Endometrium (tissue), 2 donors: ENCODE measurements at regions not wholly inside any gene's neighbourhood (a gene's known extent, or its start where the extent isn't known, plus 50 kb on each side); places are given as distances from the start of the nearest gene placed in this dataset.
"Not testable (repeated sequence)": the region's sequence is repeated elsewhere in the genome, so short reads cannot be mapped to it uniquely, and the experiment has no call there.

Source experiments
- FAIRE-seq: peaks from 2 replicates; lab custom pipeline; 2012; peaks lifted over from hg19 to GRCh38; lab: Jason Lieb, UNC
- donor health status: control.
- donor health status: control.

- FAIRE-seq = no peak
Observed at GRCh38 chr14:98197933-98198332, 1074.1 kb downstream of the BCL11B start.

DNA sequence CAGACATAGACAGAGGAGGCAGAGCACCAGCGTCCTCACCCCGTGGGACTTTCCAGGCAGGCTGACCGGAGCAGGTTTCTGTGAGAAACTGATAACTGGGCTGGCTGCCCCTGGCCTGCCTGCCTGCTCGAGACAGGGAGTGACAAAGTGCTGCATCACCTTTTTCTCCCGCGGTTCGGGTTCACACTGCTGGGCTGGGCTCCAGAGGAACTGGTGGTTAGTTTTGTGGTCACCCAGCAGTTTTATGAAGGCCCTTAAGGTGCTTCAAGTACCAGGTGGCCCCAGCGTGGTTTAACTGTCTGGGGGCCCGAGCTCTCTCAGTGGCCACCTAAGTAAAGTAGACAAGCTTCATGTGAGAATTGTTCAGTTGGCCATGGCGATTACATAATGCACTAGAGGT, 1073.6 kb downstream of the BCL11B start:
- FAIRE-seq = no peak

DNA sequence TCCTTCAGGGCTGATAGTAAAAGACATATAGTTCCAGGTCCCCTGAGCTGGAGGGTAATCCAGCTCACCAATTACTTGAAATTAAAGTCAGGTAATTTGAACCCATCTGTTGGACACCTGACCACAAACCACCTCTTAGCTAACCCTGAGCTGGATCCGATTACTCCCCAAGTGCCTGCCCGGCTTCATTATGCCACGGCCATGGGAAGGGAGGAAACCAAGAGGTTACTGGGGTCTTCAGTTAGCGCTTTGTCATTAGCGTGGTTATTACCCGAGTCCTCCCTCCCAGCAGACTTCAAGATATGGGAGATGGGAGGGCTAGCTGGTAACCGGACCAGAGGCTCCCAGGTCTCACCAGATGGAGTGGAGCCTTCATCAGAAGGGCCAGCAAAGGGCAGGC, 1071.4 kb downstream of the BCL11B start:
- FAIRE-seq = no peak

GRCh38 chr14:98203421-98203820, 1068.6 kb downstream of the BCL11B start:
- no peak for FAIRE-seq

- no peak for FAIRE-seq
Observed at GRCh38 chr14:98204139-98204538, 1067.9 kb downstream of the BCL11B start.

DNA sequence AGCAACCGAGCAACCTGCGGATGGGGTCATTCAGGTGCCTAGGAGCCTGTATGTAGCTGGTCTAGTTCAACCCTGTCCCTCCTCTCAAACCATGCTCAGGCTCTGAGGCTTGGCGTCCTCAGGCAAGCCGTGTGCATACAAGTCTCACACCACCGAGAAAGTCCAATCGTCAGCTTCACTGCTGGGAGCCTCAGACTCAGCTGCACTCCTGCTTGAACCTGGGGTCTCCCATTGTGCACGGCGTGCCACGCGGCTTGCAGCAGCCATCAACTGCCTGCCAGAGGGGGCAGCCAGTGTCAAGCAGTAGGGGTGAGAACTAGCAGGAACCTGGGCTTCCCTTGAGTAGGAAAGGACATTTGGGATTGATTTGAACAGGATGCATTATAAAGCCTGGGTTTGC, 1064.6 kb downstream of the BCL11B start:
- FAIRE-seq = no peak

DNA sequence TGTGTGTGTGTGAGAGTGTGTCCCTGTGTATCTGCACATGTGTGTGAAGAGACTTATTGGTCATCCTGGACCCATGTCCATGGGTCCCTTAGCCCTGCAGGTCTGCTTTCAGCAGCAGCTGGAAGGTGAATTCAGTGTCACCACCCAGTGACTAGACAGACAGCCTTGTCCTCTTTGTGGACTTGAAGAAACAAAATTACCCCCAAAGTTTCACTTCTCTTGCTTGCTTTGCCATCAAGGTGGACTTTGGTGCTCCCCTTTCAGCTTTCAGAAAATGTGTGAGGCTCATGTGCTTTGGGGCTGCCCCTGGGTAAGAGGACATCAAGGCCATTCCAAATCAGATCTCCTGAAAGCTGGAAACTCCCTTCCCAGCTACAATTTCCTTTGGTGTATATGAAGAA, 1063.8 kb downstream of the BCL11B start:
- no peak for FAIRE-seq

DNA sequence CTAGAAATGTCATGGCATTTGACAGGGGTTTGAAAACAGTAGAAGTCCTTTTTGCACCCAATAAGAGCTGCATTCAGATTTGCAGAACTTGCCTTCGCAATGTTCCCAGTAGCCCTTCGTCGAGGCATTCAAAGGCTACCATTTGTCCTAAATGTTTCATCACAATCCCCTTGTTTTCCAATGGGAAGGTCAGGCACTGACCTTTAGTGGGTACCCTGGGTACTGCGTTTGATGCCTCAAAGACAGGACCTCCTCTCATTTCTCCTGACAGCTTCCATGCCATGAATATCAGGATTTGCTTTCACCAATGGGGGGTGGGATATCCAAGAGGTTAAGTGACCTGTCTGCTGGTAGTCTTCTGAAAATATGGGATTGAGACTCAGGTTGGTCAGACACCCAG, 1063.1 kb downstream of the BCL11B start:
- no peak for FAIRE-seq

- no peak for FAIRE-seq
Observed at GRCh38 chr14:98210045-98210672, 1061.8 kb downstream of the BCL11B start.

DNA sequence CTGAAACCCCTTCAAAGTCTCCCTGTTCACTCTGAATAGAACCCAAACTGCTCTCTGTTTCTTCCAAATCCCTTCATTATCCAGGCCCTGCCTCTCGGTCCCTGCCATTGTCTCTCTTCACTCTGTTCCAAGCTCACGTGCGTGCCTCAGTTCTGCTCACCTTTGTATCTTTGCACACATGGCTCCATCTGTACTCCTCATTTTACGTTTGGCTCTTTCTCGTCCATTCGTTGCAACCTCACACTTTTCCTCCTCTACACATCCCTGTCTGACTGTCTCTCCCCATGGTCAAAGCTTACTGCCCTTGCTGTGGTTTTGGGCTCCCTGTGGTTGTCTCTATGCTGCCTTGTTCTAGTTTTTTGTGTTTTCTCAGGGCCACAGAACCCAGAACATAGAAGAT, 1054.5 kb downstream of the BCL11B start:
- FAIRE-seq = no peak

- no peak for FAIRE-seq
Observed at GRCh38 chr14:98218218-98218617, 1053.8 kb downstream of the BCL11B start.

- FAIRE-seq = no peak
Observed at GRCh38 chr14:98219638-98220037, 1052.4 kb downstream of the BCL11B start.

- no peak for FAIRE-seq
Observed at GRCh38 chr14:98223106-98223505, 1048.9 kb downstream of the BCL11B start.

DNA sequence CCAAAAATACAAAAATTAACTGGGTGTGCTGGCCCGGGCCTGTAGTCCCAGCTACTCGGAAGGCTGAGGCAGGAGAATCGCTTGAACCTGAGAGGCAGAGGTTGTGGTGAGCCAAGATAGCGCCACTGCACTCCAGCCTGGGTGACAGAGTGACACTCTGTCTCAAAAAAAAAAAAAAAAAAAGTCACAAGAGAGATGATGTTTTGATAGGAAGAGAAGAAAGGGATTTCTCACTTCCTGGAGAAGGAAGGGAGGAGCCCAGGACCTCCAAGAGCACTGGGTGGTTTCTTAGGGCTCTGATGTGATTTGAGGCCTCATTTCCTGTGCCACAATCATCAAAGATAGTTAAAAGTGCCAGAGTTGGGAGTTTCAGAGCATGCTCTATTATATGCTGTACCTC, 1048.3 kb downstream of the BCL11B start:
- not testable (repeated sequence) for FAIRE-seq

DNA sequence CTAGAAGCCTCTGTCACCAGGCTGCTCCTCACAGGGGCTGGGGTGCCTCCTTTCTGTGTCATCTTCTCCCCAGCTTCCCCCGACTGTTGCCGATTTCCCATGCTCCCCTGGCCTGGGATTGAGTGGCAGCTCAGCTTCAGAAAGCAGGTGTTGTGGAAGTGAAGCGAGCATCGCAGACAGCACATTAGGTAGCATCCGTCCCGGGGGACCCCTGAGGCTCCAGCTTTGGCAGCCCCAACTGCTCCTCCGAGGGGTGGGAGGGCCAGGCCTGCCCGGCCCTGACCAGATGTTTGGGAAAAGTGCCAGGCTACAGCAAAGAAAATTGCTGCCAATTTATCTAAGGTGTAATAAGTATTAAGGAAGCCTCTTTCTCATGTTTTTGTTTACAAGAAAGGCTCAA, 1045.6 kb downstream of the BCL11B start:
- no peak for FAIRE-seq

DNA sequence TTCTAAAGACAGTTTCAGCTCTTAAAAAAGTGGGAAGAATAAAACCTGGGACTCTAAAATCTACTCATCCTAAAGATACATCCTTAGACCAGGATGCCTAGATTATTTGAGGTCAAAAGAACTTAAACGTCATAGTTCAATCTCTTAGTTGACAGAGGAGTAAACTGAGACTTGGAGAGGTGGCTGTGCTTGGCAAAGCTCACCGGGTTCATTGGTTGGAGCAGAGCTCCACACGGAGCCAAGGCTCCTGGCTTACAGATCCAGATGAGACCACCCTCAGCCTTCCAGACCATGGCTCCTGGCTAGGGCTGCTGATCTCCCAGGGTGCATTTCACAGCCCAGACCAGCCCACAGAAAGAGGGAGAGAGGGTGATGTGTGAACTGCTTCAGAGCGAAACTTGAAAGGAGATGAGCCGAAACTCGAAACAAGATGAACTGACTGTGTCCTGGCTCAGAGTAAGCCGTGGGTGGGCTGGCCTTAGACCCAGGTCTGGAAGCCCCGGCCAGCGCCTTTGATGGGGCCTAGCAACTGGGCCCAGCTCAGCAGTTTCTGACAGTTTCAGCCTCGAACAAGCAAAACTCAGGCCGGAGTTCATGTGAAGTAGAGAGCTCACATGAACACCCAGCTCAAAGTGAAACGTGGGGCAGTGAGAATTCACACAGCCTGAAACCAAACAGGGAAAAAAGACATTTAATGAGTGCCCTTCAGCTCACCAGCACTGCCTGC, 1044.8 kb downstream of the BCL11B start:
- no peak for FAIRE-seq

DNA sequence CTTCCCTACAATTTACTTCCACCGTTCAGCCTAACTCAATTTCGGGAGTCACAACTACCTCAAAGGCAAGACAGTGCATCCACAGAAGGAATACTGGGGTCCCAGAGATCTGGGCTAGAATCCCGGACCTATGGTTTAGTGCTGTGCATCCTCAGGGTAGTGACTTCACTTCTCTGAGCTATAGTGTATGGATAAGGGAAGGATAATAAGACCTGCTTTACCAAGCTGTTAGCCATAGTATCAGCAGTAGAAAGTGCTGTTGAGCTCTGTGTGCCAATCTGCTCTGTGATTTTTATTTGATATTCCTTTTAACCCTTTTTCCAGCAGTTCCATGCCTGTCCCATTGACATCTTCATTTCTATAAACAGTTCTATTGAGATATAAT, 1044.3 kb downstream of the BCL11B start:
- no peak for FAIRE-seq

- FAIRE-seq = no peak
Observed at GRCh38 chr14:98229656-98230366, 1042.2 kb downstream of the BCL11B start.

DNA sequence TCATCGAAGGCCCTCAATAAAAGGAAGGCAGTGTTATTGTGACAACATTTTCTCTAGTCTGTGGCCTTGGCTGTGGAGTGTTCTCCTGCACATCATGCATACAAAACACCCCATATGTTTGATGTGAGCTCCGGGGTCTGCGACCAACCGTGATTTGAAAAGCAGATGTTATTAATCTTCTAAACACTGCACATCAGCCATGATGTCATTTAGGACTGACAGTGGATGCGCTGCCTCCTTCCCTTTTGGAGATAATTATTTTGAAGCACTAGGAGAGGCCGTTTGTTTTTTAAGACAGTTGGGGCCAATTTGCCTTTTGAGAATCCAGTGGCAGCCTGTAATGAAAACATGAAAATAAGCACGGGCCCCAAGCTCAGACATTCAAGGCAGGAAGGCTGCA, 1041.6 kb downstream of the BCL11B start:
- FAIRE-seq = no peak

- no peak for FAIRE-seq
Observed at GRCh38 chr14:98231210-98231609, 1040.8 kb downstream of the BCL11B start.

GRCh38 chr14:98233656-98234055, 1038.3 kb downstream of the BCL11B start:
- no peak for FAIRE-seq

DNA sequence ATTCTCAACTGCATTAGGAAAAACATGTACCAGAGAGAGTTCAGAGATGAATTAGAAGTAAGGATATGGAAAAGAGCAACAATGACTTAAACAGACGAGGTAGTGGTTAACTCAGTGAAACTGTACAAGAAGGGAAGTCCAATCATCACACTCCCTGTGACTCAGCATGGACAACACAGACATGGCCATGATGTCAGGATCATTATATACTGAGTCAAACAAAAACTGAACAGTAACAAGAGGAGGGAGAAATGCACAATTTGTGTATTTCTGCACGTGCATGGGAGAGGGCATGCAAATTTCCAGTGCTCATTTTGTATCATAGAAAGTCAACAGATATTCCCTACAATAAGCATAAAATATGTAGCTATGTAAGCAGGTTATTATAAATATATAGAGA, 1037.8 kb downstream of the BCL11B start:
- FAIRE-seq = no peak

GRCh38 chr14:98236314-98236713, 1035.7 kb downstream of the BCL11B start:
- no peak for FAIRE-seq

- FAIRE-seq = no peak
Observed at GRCh38 chr14:98237939-98238338, 1034.1 kb downstream of the BCL11B start.
